Right forelimb (tissue), 1 donor: ENCODE measurements at regions not wholly inside any gene's neighbourhood (a gene's known extent, or its start where the extent isn't known, plus 50 kb on each side); places are given as distances from the start of the nearest gene placed in this dataset.

ENCODE experiments used
- DNase-seq: peaks from one replicate; pipeline ENCODE4 v3.0.0-alpha.2; 2018

DNA sequence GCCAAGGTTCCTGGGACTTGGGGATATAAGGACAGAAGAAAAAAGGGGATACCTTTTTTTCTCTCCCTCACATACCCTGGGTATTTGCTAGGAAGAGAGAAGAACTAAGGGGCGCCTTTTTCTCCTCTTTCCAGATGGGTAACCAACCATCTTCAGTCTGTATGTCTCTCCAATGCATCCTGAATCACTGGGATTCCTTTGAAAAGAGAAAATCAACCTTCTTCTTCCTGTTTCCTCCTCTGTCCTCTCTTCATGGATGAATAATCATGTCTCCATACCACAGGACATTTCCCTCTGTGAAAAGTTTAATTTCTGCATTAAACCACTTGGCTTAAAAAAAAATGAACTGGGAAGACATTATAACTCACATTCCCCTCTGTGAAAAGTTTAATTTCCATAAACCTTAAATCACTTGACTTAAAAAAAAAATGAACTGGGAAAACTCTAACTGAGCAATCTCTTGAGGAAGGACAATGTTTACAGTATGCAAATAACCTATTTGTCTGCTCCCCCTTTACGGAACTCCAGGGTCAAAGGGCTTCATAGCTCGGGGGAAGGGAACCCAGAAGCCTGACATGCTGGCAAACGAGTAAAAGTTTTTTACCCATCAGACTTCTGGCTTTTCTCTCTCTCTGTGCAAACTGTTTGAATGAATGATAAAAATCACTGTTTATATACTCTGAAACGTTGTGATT, 56.7 kb upstream of the FAM98A start:
- no peak for DNase-seq

GRCh38 chr2:33652830-33653229, 53.7 kb upstream of the FAM98A start:
- DNase-seq = no peak

GRCh38 chr2:33650171-33650570, 51.1 kb upstream of the FAM98A start:
- DNase-seq = no peak
